Choroid plexus epithelial cell (primary cell): ENCODE measurements at regions not wholly inside any gene's neighbourhood (a gene's known extent, or its start where the extent isn't known, plus 50 kb on each side); places are given as distances from the start of the nearest gene placed in this dataset.

ENCODE experiments used
- DNase-seq: peaks from one replicate; pipeline ENCODE4 v3.0.0-alpha.2; 2010; ENCODE audit warnings: low read depth
- H3K4me3 ChIP-seq: 2 replicates; pipeline ENCODE4 v1.5.1; 2011; ENCODE audit warnings: low read depth, mild to moderate bottlenecking, control low read depth, low read length, moderate library complexity
- CTCF ChIP-seq: conservative IDR thresholded peaks from 2 replicates; pipeline ENCODE4 v1.5.1; 2011; ENCODE audit warnings: low read depth, mild to moderate bottlenecking, control low read depth, inconsistent platforms, low read length, moderate library complexity

GRCh38 chr4:30380404-30380998 lies 339.7 kb upstream of the PCDH7 start:
- DNase-seq: peak; percentile 71
- peak; percentile 79 for TF ChIP-seq CTCF
- H3K4me3 ChIP-seq: no peak overlapping the region

GRCh38 chr4:30385650-30386049 lies 334.5 kb upstream of the PCDH7 start:
- H3K4me3 ChIP-seq: no peak overlapping the region
- TF ChIP-seq CTCF: no peak
- no peak for DNase-seq

GRCh38 chr4:30386266-30386895 lies 333.8 kb upstream of the PCDH7 start:
- no peak for TF ChIP-seq CTCF
- DNase-seq: peak; percentile 6
- no peak overlapping the region for H3K4me3 ChIP-seq

GRCh38 chr4:30395902-30396301 lies 324.3 kb upstream of the PCDH7 start:
- no peak for TF ChIP-seq CTCF
- DNase-seq: no peak
- no peak overlapping the region for H3K4me3 ChIP-seq

GRCh38 chr4:30396772-30397475 lies 323.2 kb upstream of the PCDH7 start:
- no peak overlapping the region for H3K4me3 ChIP-seq
- peak; percentile 26 for DNase-seq
- TF ChIP-seq CTCF: no peak

GRCh38 chr4:30399476-30399875 lies 320.7 kb upstream of the PCDH7 start:
- no peak for TF ChIP-seq CTCF
- no peak overlapping the region for H3K4me3 ChIP-seq
- no peak for DNase-seq
